Endothelial cell of umbilical vein (primary cell): ENCODE measurements at regions not wholly inside any gene's neighbourhood (a gene's known extent, or its start where the extent isn't known, plus 50 kb on each side); places are given as distances from the start of the nearest gene placed in this dataset.

Experiments
- BruUV-seq: library from RNA; stranded (reverse); fragments of 400-500 nt; replicated peaks from 2 replicates; lab custom pipeline; 2021; lab: Mats Ljungman, UMichigan
- CTCF ChIA-PET: fragments of 300-600, 350-600 bp; sonication (Branson Sonifier 250); formaldehyde crosslinking; loops from one replicate; lab custom pipeline; 2021; ENCODE audit warnings: antibody characterized with exemption, inconsistent platforms; lab: Charles Lee
- POLR2A ChIA-PET: fragments of 300-600, 350-600 bp; sonication (Branson Sonifier 250); formaldehyde crosslinking; loops from one replicate; lab custom pipeline; 2021; ENCODE audit warnings: antibody characterized with exemption, inconsistent platforms; lab: Charles Lee
- DNase-seq: peaks from one replicate; pipeline ENCODE4 v3.0.0-alpha.2; 2011; ENCODE audit warnings: low read depth, low spot score
- FAIRE-seq: peaks from 2 replicates; lab custom pipeline; 2011; peaks lifted over from hg19 to GRCh38; lab: Jason Lieb, UNC
- H2AFZ ChIP-seq: 2 replicates; pipeline ENCODE4 v1.6.0; 2012; ENCODE audit warnings: low read depth, low read length, control low read depth, inconsistent platforms
- H3K27ac ChIP-seq: 2 replicates; pipeline ENCODE4 v1.5.1; 2011; ENCODE audit warnings: low read depth, mild to moderate bottlenecking, control low read depth, low read length, moderate library complexity; ENCODE audit not compliant: insufficient read depth
- H3K27me3 ChIP-seq, 2 experiments: 2 replicates each; pipeline versions ENCODE4 v1.6.0 to v1.6.1; 2011; ENCODE audit warnings: low read length in 2 of 2, mixed read lengths in 1 of 2; ENCODE audit not compliant: control insufficient read depth in 2 of 2, insufficient read depth in 2 of 2
- H3K36me3 ChIP-seq, 2 experiments: 2 replicates in 1 of 2; 3 replicates in 1 of 2; pipeline ENCODE4 v1.5.1; 2011; ENCODE audit warnings: low read length in 2 of 2, mild to moderate bottlenecking in 1 of 2, moderate library complexity in 1 of 2; ENCODE audit not compliant: control insufficient read depth in 2 of 2, insufficient read depth in 2 of 2; ENCODE audit errors: extremely low read depth in 1 of 2
- H3K4me1 ChIP-seq: 3 replicates; pipeline ENCODE4 v1.5.1; 2011; ENCODE audit warnings: mild to moderate bottlenecking, low read length; ENCODE audit not compliant: control insufficient read depth, insufficient read depth; ENCODE audit errors: extremely low read depth
- H3K4me2 ChIP-seq: 2 replicates; pipeline ENCODE4 v1.6.1; 2011; ENCODE audit warnings: low read length, control low read depth, mixed read lengths; ENCODE audit not compliant: insufficient read depth
- H3K4me3 ChIP-seq, 3 experiments: fragments of 200-600 bp in 1 of 3; sonication (generic), shearing (Covaris generic) in 1 of 3; replicated peaks in 1 of 3; 2 replicates each; pipeline ENCODE4 v1.5.1; 2011 to 2016; ENCODE audit warnings: control low read depth in 3 of 3, low read length in 3 of 3, mild to moderate bottlenecking in 2 of 3, inconsistent platforms in 1 of 3, low read depth in 1 of 3, moderate library complexity in 1 of 3; ENCODE audit not compliant: insufficient read depth in 1 of 3
- H3K79me2 ChIP-seq: 2 replicates; pipeline ENCODE4 v1.6.0; 2012; ENCODE audit warnings: low read length, inconsistent platforms; ENCODE audit not compliant: control insufficient read depth, insufficient read depth
- H3K9ac ChIP-seq: replicated peaks from 2 replicates; pipeline ENCODE3; 2011; ENCODE audit warnings: low read length, control low read depth; ENCODE audit not compliant: insufficient read depth; ENCODE audit errors: extremely low read depth
- H3K9me1 ChIP-seq: replicated peaks from 3 replicates; pipeline ENCODE4 v1.6.0; 2011; ENCODE audit warnings: mild to moderate bottlenecking, low read length; ENCODE audit not compliant: control insufficient read depth, insufficient read depth; ENCODE audit errors: extremely low read depth
- H3K9me3 ChIP-seq: replicated peaks from 2 replicates; pipeline ENCODE4 v1.5.1; 2012; ENCODE audit warnings: low read length, inconsistent platforms; ENCODE audit not compliant: control insufficient read depth, insufficient read depth
- H4K20me1 ChIP-seq: replicated peaks from 2 replicates; pipeline ENCODE3; 2011; ENCODE audit warnings: mild to moderate bottlenecking, low read length; ENCODE audit not compliant: control insufficient read depth, insufficient read depth; ENCODE audit errors: extremely low read depth
- EZH2 ChIP-seq: IDR thresholded peaks from 2 replicates; pipeline ENCODE4 v1.6.1; 2012; ENCODE audit warnings: borderline replicate concordance, low read depth, mild to moderate bottlenecking, moderate library complexity, low read length, inconsistent platforms; ENCODE audit not compliant: severe bottlenecking
- FOS ChIP-seq: IDR thresholded peaks from 2 replicates; pipeline ENCODE4 v1.6.1; 2011; ENCODE audit warnings: mild to moderate bottlenecking, low read length, moderate library complexity, borderline replicate concordance; ENCODE audit not compliant: insufficient read depth
- GATA2 ChIP-seq: IDR thresholded peaks from 2 replicates; pipeline ENCODE4 v1.7.0; 2011; ENCODE audit warnings: low read depth, mild to moderate bottlenecking, moderate library complexity, mixed read lengths, low read length; ENCODE audit not compliant: insufficient read length, insufficient read depth
- JUN ChIP-seq: IDR thresholded peaks from 2 replicates; pipeline ENCODE4 v1.6.1; 2011; ENCODE audit warnings: borderline replicate concordance, low read depth; ENCODE audit not compliant: insufficient read length, insufficient read depth
- MYC ChIP-seq: IDR thresholded peaks from one replicate; pipeline ENCODE4 v1.6.1; 2011; ENCODE audit warnings: mild to moderate bottlenecking, low read depth, low read length
- POLR2A ChIP-seq: IDR thresholded peaks from 2 replicates; pipeline ENCODE4 v1.6.1; 2012; ENCODE audit warnings: low read depth, mild to moderate bottlenecking, control low read depth, low read length
- POLR2AphosphoS5 ChIP-seq: IDR thresholded peaks from 2 replicates; pipeline ENCODE4 v1.6.1; 2012; ENCODE audit warnings: low read depth, mild to moderate bottlenecking, control low read depth, low read length, moderate library complexity; ENCODE audit not compliant: insufficient read depth
- dilution Hi-C: fragments of 300-500 bp; cut with MboI; formaldehyde crosslinking; loops from one replicate; pipeline ENCODE4 v1.15.0; 2019; ENCODE audit warnings: low sequenced_read_pairs; ENCODE audit not compliant: extremely low pct_ligation_motif_present
- intact Hi-C: fragments of 100-400 bp; cut with micrococcal nuclease; formaldehyde crosslinking; loops from one replicate; pipeline ENCODE4 v1.10.0; 2022
- TF ChIP-seq, protein P1 (sequence below): IDR thresholded peaks from 2 replicates; pipeline ENCODE4 v1.6.1; 2011; ENCODE audit not compliant: insufficient read depth, insufficient read length
- TF ChIP-seq, protein P2 (sequence below), 2 donors: IDR thresholded peaks; 1 replicate in 1 of 2; 2 replicates in 1 of 2; pipeline ENCODE4 v1.5.1; 2011; ENCODE audit warnings: low read length in 2 of 2, mild to moderate bottlenecking in 2 of 2, moderate library complexity in 2 of 2, control low read depth in 1 of 2, inconsistent platforms in 1 of 2, low read depth in 1 of 2; ENCODE audit not compliant: insufficient read depth in 1 of 2; ENCODE audit errors: extremely low read depth in 1 of 2

DNA sequence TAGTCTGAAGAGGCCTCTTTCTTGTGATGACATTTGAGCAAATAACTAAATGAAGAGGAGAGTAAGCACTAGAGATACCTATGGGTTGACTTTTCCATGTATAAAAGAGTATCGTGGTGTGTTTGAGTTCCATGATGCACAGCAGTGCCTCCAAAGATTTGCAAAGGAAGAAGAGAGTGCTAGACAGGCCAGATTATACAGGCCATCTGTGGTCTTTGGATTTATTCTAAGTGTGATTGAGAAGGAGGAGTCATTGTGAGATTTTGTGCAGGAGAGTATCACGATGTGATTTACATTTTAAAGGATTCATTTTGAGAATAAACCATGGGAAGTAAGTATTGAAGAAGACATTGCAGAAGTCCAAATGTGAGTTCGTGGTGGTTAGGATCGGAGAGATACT lies 695.9 kb upstream of the FAM98A start:
- Histone ChIP-seq H3K4me1 (peaks cover 2% of the 10 kb centered on the region), H3K4me3 (no peak overlapping the region), H3K9ac (no peak overlapping the region), H2AFZ (no peak overlapping the region), H3K9me3 (no peaks in the 10 kb centered on the region), H3K9me1 (no peaks in the 10 kb centered on the region), H3K36me3 (no peaks in the 10 kb centered on the region), H3K79me2 (no peaks in the 10 kb centered on the region), H3K27ac (no peak overlapping the region), H3K4me2 (no peak overlapping the region), H4K20me1 (no peaks in the 10 kb centered on the region), H3K27me3 (no peaks in the 10 kb centered on the region)
- ChIA-PET POLR2A (no interaction called here), CTCF (no interaction called here)
- no peak for TF ChIP-seq MYC
- TF ChIP-seq POLR2AphosphoS5 = no peak
- TF ChIP-seq EZH2 = no peak
- TF ChIP-seq FOS = no peak
- TF ChIP-seq, protein P1, sequence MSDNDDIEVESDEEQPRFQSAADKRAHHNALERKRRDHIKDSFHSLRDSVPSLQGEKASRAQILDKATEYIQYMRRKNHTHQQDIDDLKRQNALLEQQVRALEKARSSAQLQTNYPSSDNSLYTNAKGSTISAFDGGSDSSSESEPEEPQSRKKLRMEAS = no peak
- TF ChIP-seq JUN = no peak
- TF ChIP-seq POLR2A = no peak
- TF ChIP-seq GATA2 = no peak
- BruUV-seq = no TSS peak
- DNase-seq (no peak), FAIRE-seq (no peak)
- dilution Hi-C loops = no loop called here
- intact Hi-C loops = no loop called here

DNA sequence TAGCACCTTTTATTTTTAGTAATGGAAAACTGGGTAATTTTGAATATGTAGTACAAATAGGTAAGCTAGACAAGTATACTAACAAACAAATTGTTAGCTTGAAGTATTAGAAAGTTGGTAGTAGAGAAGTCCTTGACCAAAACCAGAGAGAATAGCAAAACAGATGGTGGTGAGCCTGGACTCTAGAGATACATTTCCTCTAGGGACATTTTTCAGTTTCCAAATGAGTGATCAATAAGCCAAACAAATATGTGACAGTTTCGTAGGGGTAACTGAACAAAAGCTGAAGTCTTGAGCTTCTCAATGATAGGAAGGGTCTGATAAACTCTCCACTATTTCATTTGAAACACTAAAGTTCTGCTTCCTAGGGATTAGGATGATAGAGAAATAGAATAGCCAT lies 692.0 kb upstream of the FAM98A start:
- CTCF ChIA-PET = no interaction called here
- no peak for FAIRE-seq
- intact Hi-C loops = no loop called here

More for the DNA sequence above, 692.0 kb upstream of the FAM98A start:
- no peak overlapping the region for H3K4me3 ChIP-seq
- no peaks in the 10 kb centered on the region for H4K20me1 ChIP-seq
- DNase-seq = no peak
- no peaks in the 10 kb centered on the region for H3K9me3 ChIP-seq
- POLR2A ChIA-PET = no interaction called here
- no peak overlapping the region for H3K9ac ChIP-seq
- no peaks in the 10 kb centered on the region for H3K79me2 ChIP-seq
- peak overlapping the region; percentile 24 for H3K4me2 ChIP-seq
- no peak overlapping the region for H3K27ac ChIP-seq
- H3K9me1 ChIP-seq = no peaks in the 10 kb centered on the region
- TF ChIP-seq, protein P2, sequence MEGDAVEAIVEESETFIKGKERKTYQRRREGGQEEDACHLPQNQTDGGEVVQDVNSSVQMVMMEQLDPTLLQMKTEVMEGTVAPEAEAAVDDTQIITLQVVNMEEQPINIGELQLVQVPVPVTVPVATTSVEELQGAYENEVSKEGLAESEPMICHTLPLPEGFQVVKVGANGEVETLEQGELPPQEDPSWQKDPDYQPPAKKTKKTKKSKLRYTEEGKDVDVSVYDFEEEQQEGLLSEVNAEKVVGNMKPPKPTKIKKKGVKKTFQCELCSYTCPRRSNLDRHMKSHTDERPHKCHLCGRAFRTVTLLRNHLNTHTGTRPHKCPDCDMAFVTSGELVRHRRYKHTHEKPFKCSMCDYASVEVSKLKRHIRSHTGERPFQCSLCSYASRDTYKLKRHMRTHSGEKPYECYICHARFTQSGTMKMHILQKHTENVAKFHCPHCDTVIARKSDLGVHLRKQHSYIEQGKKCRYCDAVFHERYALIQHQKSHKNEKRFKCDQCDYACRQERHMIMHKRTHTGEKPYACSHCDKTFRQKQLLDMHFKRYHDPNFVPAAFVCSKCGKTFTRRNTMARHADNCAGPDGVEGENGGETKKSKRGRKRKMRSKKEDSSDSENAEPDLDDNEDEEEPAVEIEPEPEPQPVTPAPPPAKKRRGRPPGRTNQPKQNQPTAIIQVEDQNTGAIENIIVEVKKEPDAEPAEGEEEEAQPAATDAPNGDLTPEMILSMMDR (IDR thresholded peaks at IDR 0.05; ENCODE audit: extremely low read depth in 1 of 2, insufficient read depth in 1 of 2, low read depth in 1 of 2, low read length in 2 of 2) = no peak
- TF ChIP-seq EZH2 (no peak), MYC (no peak), FOS (no peak), POLR2A (no peak), GATA2 (no peak), POLR2AphosphoS5 (no peak)
- TF ChIP-seq, protein P1 = no peak
- BruUV-seq = no TSS peak
- no peak overlapping the region for H2AFZ ChIP-seq
- H3K36me3 ChIP-seq = no peaks in the 10 kb centered on the region
- peaks cover 2% of the 10 kb centered on the region for H3K4me1 ChIP-seq
- no peaks in the 10 kb centered on the region for H3K27me3 ChIP-seq
- dilution Hi-C loops = no loop called here
